Prostate gland (tissue), 2 donors: ENCODE measurements at regions not wholly inside any gene's neighbourhood (a gene's known extent, or its start where the extent isn't known, plus 50 kb on each side); places are given as distances from the start of the nearest gene placed in this dataset.

ENCODE experiments used
- DNase-seq: peaks from one replicate; pipeline ENCODE4 v3.0.0-alpha.2; 2019; ENCODE audit warnings: low spot score
- H3K27ac ChIP-seq, 2 donors: fragments of 200-600 bp; sonication (generic); 2 replicates each; pipeline ENCODE4 v1.5.1; 2017 to 2019
- H3K27me3 ChIP-seq: fragments of 200-600 bp; sonication (generic); replicated peaks from 2 replicates; pipeline ENCODE4 v1.5.1; 2019; ENCODE audit not compliant: insufficient read depth
- H3K36me3 ChIP-seq, 2 donors: fragments of 200-600 bp; sonication (generic); 1 replicate in 1 of 2; 2 replicates in 1 of 2; pipeline versions ENCODE4 v1.5.1 to v1.8.1; 2017 to 2019
- H3K4me1 ChIP-seq: fragments of 200-600 bp; sonication (generic); replicated peaks from 2 replicates; pipeline ENCODE4 v1.5.1; 2019
- H3K4me3 ChIP-seq, 2 donors: fragments of 200-600 bp; sonication (generic); 2 replicates each; pipeline ENCODE4 v1.5.1; 2017 to 2019
- H3K9me3 ChIP-seq: fragments of 200-600 bp; sonication (generic); 2 replicates; pipeline ENCODE4 v1.5.1; 2017
- POLR2A ChIP-seq: fragments of 450-650 bp; IDR thresholded peaks from one replicate; pipeline ENCODE4 v1.6.1; 2016; ENCODE audit warnings: antibody characterized with exemption, mild to moderate bottlenecking
- POLR2AphosphoS5 ChIP-seq: sonication (generic); formaldehyde crosslinking; IDR thresholded peaks from one replicate; pipeline ENCODE4 v1.6.1; 2017; ENCODE audit warnings: antibody characterized with exemption
- WGBS: methylation state at CpG from one replicate; pipeline ENCODE4 v1.1.5; 2018; 5-methylcytosine and 5-hydroxymethylcytosine counted together
- intact Hi-C: fragments of 100-400 bp; cut with DNase I; formaldehyde crosslinking; loops from one replicate; pipeline ENCODE4 v1.14.2; 2022
- TF ChIP-seq, protein P1 (sequence below), 4 experiments: fragments of 200-600 bp in 2 of 4; fragments of 450-650 bp in 2 of 4; sonication (generic) in 2 of 4; IDR thresholded peaks; 1 replicate in 3 of 4; 2 replicates in 1 of 4; pipeline ENCODE4 v1.5.1; 2016 to 2019; ENCODE audit warnings: antibody characterized with exemption in 4 of 4, mild to moderate bottlenecking in 2 of 4, moderate library complexity in 2 of 4

DNA sequence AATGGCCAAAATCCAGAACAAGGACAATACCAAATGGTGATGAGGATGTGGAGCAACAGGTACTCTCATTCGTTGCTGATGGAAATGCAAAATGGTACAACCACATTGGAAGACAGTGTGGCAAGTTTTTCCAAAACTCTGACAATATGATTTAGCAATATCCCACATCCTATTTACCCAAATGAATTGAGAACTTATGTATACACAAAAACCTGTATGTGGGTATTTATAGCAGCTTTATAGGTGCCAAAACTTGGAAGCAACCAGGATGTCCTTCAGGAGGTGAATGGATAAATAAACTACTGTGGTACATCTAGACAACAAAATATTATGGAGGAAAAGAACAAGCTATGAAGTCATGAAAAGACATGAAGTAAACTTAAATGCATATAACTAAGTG lies 156.5 kb downstream of the TFAP2A start:
- Histone ChIP-seq H3K36me3 (no peaks in the 10 kb centered on the region), H3K4me3 (no peak overlapping the region), H3K4me1 (no peaks in the 10 kb centered on the region), H3K9me3 (no peaks in the 10 kb centered on the region), H3K27ac (no peak overlapping the region), H3K27me3 (no peaks in the 10 kb centered on the region)
- TF ChIP-seq, protein P1, sequence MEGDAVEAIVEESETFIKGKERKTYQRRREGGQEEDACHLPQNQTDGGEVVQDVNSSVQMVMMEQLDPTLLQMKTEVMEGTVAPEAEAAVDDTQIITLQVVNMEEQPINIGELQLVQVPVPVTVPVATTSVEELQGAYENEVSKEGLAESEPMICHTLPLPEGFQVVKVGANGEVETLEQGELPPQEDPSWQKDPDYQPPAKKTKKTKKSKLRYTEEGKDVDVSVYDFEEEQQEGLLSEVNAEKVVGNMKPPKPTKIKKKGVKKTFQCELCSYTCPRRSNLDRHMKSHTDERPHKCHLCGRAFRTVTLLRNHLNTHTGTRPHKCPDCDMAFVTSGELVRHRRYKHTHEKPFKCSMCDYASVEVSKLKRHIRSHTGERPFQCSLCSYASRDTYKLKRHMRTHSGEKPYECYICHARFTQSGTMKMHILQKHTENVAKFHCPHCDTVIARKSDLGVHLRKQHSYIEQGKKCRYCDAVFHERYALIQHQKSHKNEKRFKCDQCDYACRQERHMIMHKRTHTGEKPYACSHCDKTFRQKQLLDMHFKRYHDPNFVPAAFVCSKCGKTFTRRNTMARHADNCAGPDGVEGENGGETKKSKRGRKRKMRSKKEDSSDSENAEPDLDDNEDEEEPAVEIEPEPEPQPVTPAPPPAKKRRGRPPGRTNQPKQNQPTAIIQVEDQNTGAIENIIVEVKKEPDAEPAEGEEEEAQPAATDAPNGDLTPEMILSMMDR (IDR thresholded peaks at IDR 0.05): no peak
- no peak for TF ChIP-seq POLR2A
- TF ChIP-seq POLR2AphosphoS5: no peak
- no peak for DNase-seq
- 100% methylated on average over 1 of the region's 1 CpG for WGBS
- intact Hi-C loops: no loop called here

DNA sequence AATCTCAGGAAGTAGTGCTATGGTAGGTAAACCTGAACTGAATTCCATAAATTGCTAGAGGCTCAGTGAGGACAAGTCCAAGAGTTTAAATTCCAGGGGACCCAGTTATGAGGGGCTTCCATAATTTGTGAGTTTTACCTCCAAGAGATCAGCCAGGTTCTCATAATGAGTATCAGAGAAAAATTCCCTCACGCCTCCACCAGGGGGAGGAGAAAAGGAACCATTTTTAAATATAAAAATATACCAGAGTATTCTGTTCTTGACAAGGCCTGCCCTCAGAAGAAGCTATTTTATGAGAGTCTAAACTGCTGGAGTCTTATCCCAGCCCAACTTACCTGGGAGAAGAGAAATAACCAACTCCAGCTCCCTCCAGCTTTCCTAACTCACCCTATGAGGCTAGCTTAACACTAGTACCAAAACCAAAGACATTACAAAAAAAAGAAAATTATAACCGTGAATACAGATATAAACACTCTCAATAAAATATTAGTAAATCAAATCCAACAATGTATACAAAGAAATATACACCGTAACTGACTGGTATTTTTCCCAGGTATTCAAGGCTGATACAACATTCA lies 158.7 kb downstream of the TFAP2A start:
- Histone ChIP-seq H3K4me3 (no peak overlapping the region), H3K27ac (no peak overlapping the region), H3K27me3 (no peaks in the 10 kb centered on the region), H3K4me1 (no peaks in the 10 kb centered on the region), H3K36me3 (no peaks in the 10 kb centered on the region), H3K9me3 (no peaks in the 10 kb centered on the region)
- DNase-seq: no peak
- 94% methylated on average over 3 of the region's 3 CpGs for WGBS
- TF ChIP-seq, protein P1 (IDR thresholded peaks at IDR 0.05): peak in 1 of 4 experiments; percentile 17
- TF ChIP-seq POLR2AphosphoS5: no peak
- no peak for TF ChIP-seq POLR2A
- intact Hi-C loops: no loop called here

DNA sequence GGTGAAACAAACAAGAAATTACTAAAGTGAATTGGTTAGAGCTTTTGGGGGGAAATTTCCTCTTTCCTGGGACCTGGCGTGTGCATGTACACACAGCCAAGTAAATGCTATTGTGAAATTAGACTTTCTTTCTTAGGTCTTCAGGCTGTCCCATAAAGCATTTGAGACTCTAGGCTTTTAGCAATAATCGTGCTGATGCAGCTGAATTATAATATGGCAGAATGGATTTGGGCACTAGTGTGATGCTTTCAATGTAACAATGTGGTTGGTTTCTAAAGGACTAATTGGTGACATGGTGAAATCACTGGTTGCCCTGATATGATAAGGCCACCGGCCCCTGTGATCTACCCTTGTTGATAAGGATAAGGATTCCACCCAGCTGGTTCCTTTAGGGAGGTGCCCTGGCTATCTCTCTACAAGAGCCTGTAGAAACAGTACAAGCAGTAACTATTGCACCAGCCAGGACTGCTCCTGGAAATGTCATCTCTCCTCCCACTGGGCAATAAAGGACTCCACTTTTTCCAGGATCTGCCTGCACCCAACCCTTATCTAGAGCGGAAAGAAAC lies 164.1 kb downstream of the TFAP2A start:
- H3K9me3 ChIP-seq: no peaks in the 10 kb centered on the region
- no peaks in the 10 kb centered on the region for H3K36me3 ChIP-seq
- H3K27me3 ChIP-seq: no peaks in the 10 kb centered on the region
- H3K4me1 ChIP-seq: no peaks in the 10 kb centered on the region
- TF ChIP-seq, protein P1 (IDR thresholded peaks at IDR 0.05): no peak
- TF ChIP-seq POLR2AphosphoS5: no peak
- TF ChIP-seq POLR2A: no peak
- H3K4me3 ChIP-seq: no peak overlapping the region
- no peak overlapping the region for H3K27ac ChIP-seq
- no peak for DNase-seq
- intact Hi-C loops: no loop called here
- WGBS: 88% methylated on average over 4 of the region's 4 CpGs

DNA sequence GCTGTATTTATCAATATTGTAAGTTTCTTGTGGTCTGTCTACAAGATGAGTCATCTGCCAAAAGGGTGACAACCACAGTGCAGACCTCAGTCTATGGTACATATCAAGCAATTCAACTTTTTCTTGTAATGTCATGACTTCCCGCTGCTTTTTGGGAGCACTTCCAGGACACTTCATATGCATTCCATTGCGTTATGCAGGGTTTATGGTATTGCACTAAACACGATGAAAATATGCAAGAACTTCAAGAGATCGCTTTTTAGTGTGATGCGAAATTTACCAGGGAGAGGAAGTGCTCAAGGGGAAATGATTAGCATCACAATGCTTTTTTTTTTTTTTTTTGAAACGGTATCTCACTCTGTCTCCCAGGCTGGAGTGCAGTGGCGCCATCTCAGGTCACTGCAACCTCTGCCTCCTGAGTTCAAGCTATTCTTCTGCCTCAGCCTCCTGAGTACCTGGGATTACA lies 166.5 kb downstream of the TFAP2A start:
- H3K27me3 ChIP-seq: no peaks in the 10 kb centered on the region
- 67% methylated on average over 7 of the region's 7 CpGs for WGBS
- intact Hi-C loops: no loop called here

More for the DNA sequence above, 166.5 kb downstream of the TFAP2A start:
- no peak for DNase-seq
- TF ChIP-seq POLR2A (no peak), POLR2AphosphoS5 (no peak)
- TF ChIP-seq, protein P1 (IDR thresholded peaks at IDR 0.05): no peak
- Histone ChIP-seq H3K9me3 (no peaks in the 10 kb centered on the region), H3K4me1 (no peaks in the 10 kb centered on the region), H3K4me3 (no peak overlapping the region), H3K27ac (no peak overlapping the region), H3K36me3 (no peaks in the 10 kb centered on the region)
